SK-N-SH treated with all-trans-retinoic acid at 6 μM for 48 hours (cell line): ENCODE measurements at regions not wholly inside any gene's neighbourhood (a gene's known extent, or its start where the extent isn't known, plus 50 kb on each side); places are given as distances from the start of the nearest gene placed in this dataset.
A peak's percentile ranks its signal among the peaks of the same experiment; 100 is the strongest.

Experiments used
- ATAC-seq: fragments of 200-7000 bp; cut with Tn5 transposase; 3 replicates; pipeline ENCODE4 v1.9.1; 2020; ENCODE audit warnings: mild to moderate bottlenecking, moderate library complexity
- ARNTL ChIP-seq: fragments of 450-650 bp; formaldehyde crosslinking; IDR thresholded peaks from 2 replicates; pipeline ENCODE4 v1.5.0; 2020; ENCODE audit warnings: low read depth, mild to moderate bottlenecking, moderate library complexity, borderline replicate concordance
- BACH2 ChIP-seq: fragments of 250-450 bp; sonication (Bioruptor Pico); IDR thresholded peaks from 2 replicates; pipeline ENCODE4 v1.9.0; 2021; ENCODE audit warnings: mild to moderate bottlenecking, borderline replicate concordance
- CSDC2 ChIP-seq: fragments of 250-450 bp; sonication (Bioruptor Pico); IDR thresholded peaks from 2 replicates; pipeline ENCODE4 v1.5.0; 2020; ENCODE audit warnings: mild to moderate bottlenecking, moderate library complexity
- ESRRG ChIP-seq: fragments of 250-450 bp; sonication (Bioruptor Pico); IDR thresholded peaks from 2 replicates; pipeline ENCODE4 v1.6.1; 2021; ENCODE audit warnings: mild to moderate bottlenecking
- ISL1 ChIP-seq: fragments of 250-450 bp; sonication (Bioruptor Pico); IDR thresholded peaks from 2 replicates; pipeline ENCODE4 v2.1.2; 2022; ENCODE audit warnings: mild to moderate bottlenecking, moderate library complexity
- OSR1 ChIP-seq: fragments of 250-450 bp; sonication (Bioruptor Pico); IDR thresholded peaks from 2 replicates; pipeline ENCODE4 v1.8.0; 2022; ENCODE audit warnings: moderate library complexity, mild to moderate bottlenecking, inconsistent platforms
- PATZ1 ChIP-seq: fragments of 250-450 bp; sonication (Bioruptor Pico); IDR thresholded peaks from 2 replicates; pipeline ENCODE4 v1.8.0; 2020; ENCODE audit warnings: mild to moderate bottlenecking, moderate library complexity, borderline replicate concordance
- PPARA ChIP-seq: fragments of 250-450 bp; sonication (Bioruptor Pico); IDR thresholded peaks from 2 replicates; pipeline ENCODE4 v1.5.0; 2020; ENCODE audit warnings: mild to moderate bottlenecking, borderline replicate concordance
- RARB ChIP-seq: fragments of 250-450 bp; sonication (Bioruptor Pico); IDR thresholded peaks from 2 replicates; pipeline ENCODE4 v1.8.0; 2021; ENCODE audit warnings: mild to moderate bottlenecking, moderate library complexity
- TCF4 ChIP-seq: fragments of 250-450 bp; sonication (Bioruptor Pico); IDR thresholded peaks from 2 replicates; pipeline ENCODE4 v1.8.0; 2021; ENCODE audit warnings: mild to moderate bottlenecking, moderate library complexity, borderline replicate concordance
- TOX ChIP-seq: fragments of 250-450 bp; sonication (Bioruptor Pico); IDR thresholded peaks from 2 replicates; pipeline ENCODE4 v1.8.0; 2021; ENCODE audit warnings: mild to moderate bottlenecking, moderate library complexity, borderline replicate concordance
- ZC3H10 ChIP-seq: fragments of 250-450 bp; sonication (Bioruptor Pico); IDR thresholded peaks from 2 replicates; pipeline ENCODE4 v1.5.1; 2021; ENCODE audit warnings: mild to moderate bottlenecking, moderate library complexity
- ZFP3 ChIP-seq: fragments of 250-450 bp; sonication (Bioruptor Pico); IDR thresholded peaks from 2 replicates; pipeline ENCODE4 v1.5.0; 2020; ENCODE audit warnings: mild to moderate bottlenecking, moderate library complexity
- ZFP30 ChIP-seq: fragments of 450-650 bp; formaldehyde crosslinking; IDR thresholded peaks from 2 replicates; pipeline ENCODE4 v1.5.0; 2022; ENCODE audit warnings: mild to moderate bottlenecking, moderate library complexity
- ZNF70 ChIP-seq: fragments of 450-650 bp; formaldehyde crosslinking; IDR thresholded peaks from 2 replicates; pipeline ENCODE4 v1.5.0; 2020; ENCODE audit warnings: mild to moderate bottlenecking, moderate library complexity
- TF ChIP-seq, protein P1 (sequence below): fragments of 250-450 bp; sonication (Bioruptor Pico); IDR thresholded peaks from 2 replicates; pipeline ENCODE4 v1.5.0; 2020; ENCODE audit warnings: mild to moderate bottlenecking, moderate library complexity
- TF ChIP-seq, protein P2 (sequence below): fragments of 250-450 bp; sonication (Bioruptor Pico); IDR thresholded peaks from 2 replicates; pipeline ENCODE4 v1.5.1; 2020; ENCODE audit warnings: low read depth, mild to moderate bottlenecking, moderate library complexity
- TF ChIP-seq, protein P3 (sequence below): fragments of 250-450 bp; sonication (Bioruptor Pico); IDR thresholded peaks from 2 replicates; pipeline ENCODE4 v1.5.1; 2021; ENCODE audit warnings: mild to moderate bottlenecking, moderate library complexity

DNA sequence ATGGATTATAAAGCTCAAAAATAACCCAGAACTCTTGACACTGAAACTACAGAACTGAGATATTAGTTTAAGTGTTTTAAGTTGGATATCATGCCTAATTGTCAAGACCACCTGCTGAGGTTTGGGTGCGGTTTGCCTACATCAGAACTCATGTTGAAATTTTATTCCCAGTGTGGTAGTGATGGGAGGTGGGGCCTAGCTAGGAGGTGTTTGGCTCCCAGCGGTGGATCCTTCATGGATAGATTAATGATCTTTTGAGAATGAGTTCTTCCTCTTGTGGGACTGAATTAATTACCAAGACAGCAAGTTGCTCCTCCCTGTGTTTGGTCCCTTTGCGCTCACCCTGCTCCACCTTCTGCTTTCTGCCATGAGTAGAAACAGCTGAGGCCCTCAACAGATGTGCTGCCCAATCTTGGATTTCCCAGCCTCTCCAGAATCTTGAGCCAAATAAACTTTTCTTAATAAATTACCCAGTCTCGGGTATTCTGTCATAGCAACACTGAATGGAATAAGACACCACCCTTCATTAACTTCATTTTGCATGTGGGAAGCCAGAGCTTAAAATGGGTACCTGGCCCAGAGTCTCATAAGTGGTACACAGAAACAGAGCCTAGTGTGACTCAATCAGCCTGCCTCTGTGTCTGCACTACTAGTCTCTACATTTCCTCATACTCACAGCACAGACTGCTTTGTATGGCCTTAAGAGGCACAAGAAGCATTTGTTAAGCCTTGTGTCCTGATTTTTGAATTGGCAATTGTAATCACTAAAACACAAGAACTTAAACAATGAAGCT is 158.4 kb downstream of the IBTK start:
- no peak for TF ChIP-seq ZFP3
- TF ChIP-seq ESRRG, result no peak
- no peak for TF ChIP-seq OSR1 (CRISPR knock-in tag)
- no peak for TF ChIP-seq TCF4
- no peak for ATAC-seq

GRCh38 chr6:82086944-82087343 is 160.6 kb downstream of the IBTK start:
- no peak for ATAC-seq
- TF ChIP-seq RARB (CRISPR knock-in tag) (no peak), PATZ1 (CRISPR knock-in tag) (no peak), ISL1 (CRISPR knock-in tag) (no peak), ZNF70 (no peak)
- TF ChIP-seq, protein P1, sequence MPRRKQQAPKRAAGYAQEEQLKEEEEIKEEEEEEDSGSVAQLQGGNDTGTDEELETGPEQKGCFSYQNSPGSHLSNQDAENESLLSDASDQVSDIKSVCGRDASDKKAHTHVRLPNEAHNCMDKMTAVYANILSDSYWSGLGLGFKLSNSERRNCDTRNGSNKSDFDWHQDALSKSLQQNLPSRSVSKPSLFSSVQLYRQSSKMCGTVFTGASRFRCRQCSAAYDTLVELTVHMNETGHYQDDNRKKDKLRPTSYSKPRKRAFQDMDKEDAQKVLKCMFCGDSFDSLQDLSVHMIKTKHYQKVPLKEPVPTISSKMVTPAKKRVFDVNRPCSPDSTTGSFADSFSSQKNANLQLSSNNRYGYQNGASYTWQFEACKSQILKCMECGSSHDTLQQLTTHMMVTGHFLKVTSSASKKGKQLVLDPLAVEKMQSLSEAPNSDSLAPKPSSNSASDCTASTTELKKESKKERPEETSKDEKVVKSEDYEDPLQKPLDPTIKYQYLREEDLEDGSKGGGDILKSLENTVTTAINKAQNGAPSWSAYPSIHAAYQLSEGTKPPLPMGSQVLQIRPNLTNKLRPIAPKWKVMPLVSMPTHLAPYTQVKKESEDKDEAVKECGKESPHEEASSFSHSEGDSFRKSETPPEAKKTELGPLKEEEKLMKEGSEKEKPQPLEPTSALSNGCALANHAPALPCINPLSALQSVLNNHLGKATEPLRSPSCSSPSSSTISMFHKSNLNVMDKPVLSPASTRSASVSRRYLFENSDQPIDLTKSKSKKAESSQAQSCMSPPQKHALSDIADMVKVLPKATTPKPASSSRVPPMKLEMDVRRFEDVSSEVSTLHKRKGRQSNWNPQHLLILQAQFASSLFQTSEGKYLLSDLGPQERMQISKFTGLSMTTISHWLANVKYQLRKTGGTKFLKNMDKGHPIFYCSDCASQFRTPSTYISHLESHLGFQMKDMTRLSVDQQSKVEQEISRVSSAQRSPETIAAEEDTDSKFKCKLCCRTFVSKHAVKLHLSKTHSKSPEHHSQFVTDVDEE (CRISPR knock-in tag), result no peak

DNA sequence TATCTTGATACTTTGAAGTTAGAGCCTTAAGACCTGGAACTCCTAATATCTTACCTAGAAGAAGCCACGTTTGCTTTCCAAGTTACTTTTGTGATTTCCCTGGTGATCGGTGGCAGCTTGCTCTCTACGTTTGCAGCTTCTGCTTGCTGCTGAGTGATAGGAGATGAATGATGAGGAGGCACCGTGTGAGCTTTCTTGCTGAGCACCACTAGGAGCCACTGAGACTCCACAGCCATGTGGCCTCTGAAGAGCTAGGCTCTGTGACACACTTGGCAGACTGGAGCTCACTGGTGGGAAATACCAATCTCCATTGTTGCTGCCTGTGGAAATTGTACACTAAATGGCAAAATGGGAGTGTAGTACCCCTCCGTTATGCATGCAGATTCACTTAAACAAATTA is 161.8 kb downstream of the IBTK start:
- no peak for TF ChIP-seq PPARA
- ATAC-seq, result no peak

- TF ChIP-seq CSDC2 (CRISPR knock-in tag) (no peak), ISL1 (CRISPR knock-in tag) (peak; percentile 59), TOX (CRISPR knock-in tag) (no peak), ARNTL (CRISPR knock-in tag) (no peak), TCF4 (no peak)
- TF ChIP-seq, protein P2, sequence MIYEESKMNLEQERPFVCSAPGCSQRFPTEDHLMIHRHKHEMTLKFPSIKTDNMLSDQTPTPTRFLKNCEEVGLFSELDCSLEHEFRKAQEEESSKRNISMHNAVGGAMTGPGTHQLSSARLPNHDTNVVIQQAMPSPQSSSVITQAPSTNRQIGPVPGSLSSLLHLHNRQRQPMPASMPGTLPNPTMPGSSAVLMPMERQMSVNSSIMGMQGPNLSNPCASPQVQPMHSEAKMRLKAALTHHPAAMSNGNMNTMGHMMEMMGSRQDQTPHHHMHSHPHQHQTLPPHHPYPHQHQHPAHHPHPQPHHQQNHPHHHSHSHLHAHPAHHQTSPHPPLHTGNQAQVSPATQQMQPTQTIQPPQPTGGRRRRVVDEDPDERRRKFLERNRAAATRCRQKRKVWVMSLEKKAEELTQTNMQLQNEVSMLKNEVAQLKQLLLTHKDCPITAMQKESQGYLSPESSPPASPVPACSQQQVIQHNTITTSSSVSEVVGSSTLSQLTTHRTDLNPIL (CRISPR knock-in tag), result no peak
- ATAC-seq, result no peak
Measured at GRCh38 chr6:82084324-82084920, 163.1 kb downstream of the IBTK start.

GRCh38 chr6:82083646-82084045 is 163.9 kb downstream of the IBTK start:
- no peak for ATAC-seq
- TF ChIP-seq, protein P3, sequence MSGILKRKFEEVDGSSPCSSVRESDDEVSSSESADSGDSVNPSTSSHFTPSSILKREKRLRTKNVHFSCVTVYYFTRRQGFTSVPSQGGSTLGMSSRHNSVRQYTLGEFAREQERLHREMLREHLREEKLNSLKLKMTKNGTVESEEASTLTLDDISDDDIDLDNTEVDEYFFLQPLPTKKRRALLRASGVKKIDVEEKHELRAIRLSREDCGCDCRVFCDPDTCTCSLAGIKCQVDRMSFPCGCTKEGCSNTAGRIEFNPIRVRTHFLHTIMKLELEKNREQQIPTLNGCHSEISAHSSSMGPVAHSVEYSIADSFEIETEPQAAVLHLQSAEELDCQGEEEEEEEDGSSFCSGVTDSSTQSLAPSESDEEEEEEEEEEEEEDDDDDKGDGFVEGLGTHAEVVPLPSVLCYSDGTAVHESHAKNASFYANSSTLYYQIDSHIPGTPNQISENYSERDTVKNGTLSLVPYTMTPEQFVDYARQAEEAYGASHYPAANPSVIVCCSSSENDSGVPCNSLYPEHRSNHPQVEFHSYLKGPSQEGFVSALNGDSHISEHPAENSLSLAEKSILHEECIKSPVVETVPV (CRISPR knock-in tag), result no peak

DNA sequence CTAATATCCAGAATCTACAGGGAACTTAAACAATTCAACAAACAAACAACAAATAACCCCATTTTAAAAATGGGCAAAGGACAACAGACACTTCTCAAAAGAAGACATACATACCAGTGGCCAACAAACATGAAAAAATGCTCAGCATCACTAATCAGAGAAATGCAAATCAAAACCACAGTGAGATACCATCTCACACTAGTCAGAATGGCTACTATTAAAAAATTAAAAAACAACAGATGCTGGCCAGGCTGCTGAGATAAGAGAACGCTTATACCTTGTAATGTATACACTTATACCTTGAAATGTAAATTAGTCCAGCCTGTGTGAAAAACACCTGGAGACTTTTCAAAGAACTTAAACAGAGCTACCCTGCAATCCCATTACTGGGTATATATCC is 166.8 kb downstream of the IBTK start:
- peak; percentile 34; the same call in 2 of the 3 replicates for ATAC-seq
- TF ChIP-seq CSDC2 (CRISPR knock-in tag), result no peak
- no peak for TF ChIP-seq ZC3H10 (CRISPR knock-in tag)
- TF ChIP-seq, protein P3 (CRISPR knock-in tag), result no peak
- TF ChIP-seq BACH2 (CRISPR knock-in tag), result no peak
- TF ChIP-seq, protein P2 (CRISPR knock-in tag), result no peak
- TF ChIP-seq, protein P1 (CRISPR knock-in tag), result no peak
- no peak for TF ChIP-seq TCF4
- no peak for TF ChIP-seq ZFP30
- TF ChIP-seq ESRRG, result no peak
